ENCODE measurements at regions not wholly inside any gene's neighbourhood (a gene's known extent, or its start where the extent isn't known, plus 50 kb on each side); places are given as distances from the start of the nearest gene placed in this dataset. TPM values are rescaled to one million over a fixed set of nuclear protein-coding genes. Genes with fewer than 3 reads are reported as not detected.

- Histone ChIP-seq H3K9me3 (no peaks in the 10 kb centered on the region), H3K4me1 (no peaks in the 10 kb centered on the region), H3K36me3 (no peaks in the 10 kb centered on the region), H3K27me3 (no peaks in the 10 kb centered on the region), H3K27ac (no peak overlapping the region), H3K4me3 (replicated peaks in 1 of 3) (no peak overlapping the region)
- WGBS, 2 donors = 76 to 80% methylated on average over 4 of the region's 4 CpGs
- no peak for DNase-seq
- TF ChIP-seq CTCF (IDR thresholded peaks at IDR 0.05) (no peak), POLR2A (IDR thresholded peaks at IDR 0.05) (no peak)
- intact Hi-C loops (cut with DNase I) = no loop called here
These were observed 49.9 kb upstream of the LMCD1 start for GRCh38 chr3:8451696-8452095.

Small RNA genes in the stretch of these regions (small RNA-seq; reads per million reads assigned to genes)
- gene RNU4ATAC17P = not detected
